OCI-LY7 (cell line): ENCODE measurements at regions not wholly inside any gene's neighbourhood (a gene's known extent, or its start where the extent isn't known, plus 50 kb on each side); places are given as distances from the start of the nearest gene placed in this dataset.

ENCODE experiments used
- BruUV-seq: library from RNA; stranded (reverse); fragments of 400-500 nt; replicated peaks from 2 replicates; lab custom pipeline; 2021; lab: Mats Ljungman, UMichigan
- CTCF ChIA-PET: fragments of 300-600 bp; sonication (Branson Sonifier 250); formaldehyde crosslinking; loops from one replicate; lab custom pipeline; 2022; ENCODE audit warnings: antibody characterized with exemption; ENCODE audit not compliant: unreplicated experiment; lab: Charles Lee
- POLR2A ChIA-PET: fragments of 300-600 bp; sonication (Branson Sonifier 250); formaldehyde crosslinking; loops from one replicate; lab custom pipeline; 2022; ENCODE audit warnings: antibody characterized with exemption; lab: Charles Lee
- DNase-seq: peaks from one replicate; pipeline ENCODE4 v3.0.0-alpha.2; 2015; ENCODE audit warnings: low spot score
- H2AFZ ChIP-seq: fragments of 200-600 bp; sonication (generic), shearing (Covaris generic); 2 replicates; pipeline ENCODE4 v1.6.1; 2014; ENCODE audit warnings: mild to moderate bottlenecking, antibody characterized with exemption, low read length, moderate library complexity
- H3K27ac ChIP-seq: fragments of 200-600 bp; sonication (generic); 2 replicates; pipeline ENCODE4 v1.5.1; 2014; ENCODE audit warnings: mixed run types, low read depth, mild to moderate bottlenecking, moderate library complexity, low read length, inconsistent platforms; ENCODE audit not compliant: poor library complexity, severe bottlenecking
- H3K36me3 ChIP-seq: fragments of 200-600 bp; sonication (generic); 2 replicates; pipeline ENCODE4 v1.6.1; 2014; ENCODE audit warnings: mild to moderate bottlenecking, antibody characterized with exemption, low read length, moderate library complexity, mixed read lengths; ENCODE audit not compliant: insufficient read depth
- H3K4me1 ChIP-seq: fragments of 200-600 bp; sonication (generic); 2 replicates; pipeline ENCODE4 v1.5.1; 2014; ENCODE audit warnings: mild to moderate bottlenecking, low read length; ENCODE audit not compliant: insufficient read depth, poor library complexity, severe bottlenecking
- H3K4me2 ChIP-seq: fragments of 200-600 bp; sonication (generic); 2 replicates; pipeline ENCODE4 v1.6.1; 2014; ENCODE audit warnings: mild to moderate bottlenecking, low read length
- H3K4me3 ChIP-seq: fragments of 200-600 bp; sonication (generic); 2 replicates; pipeline ENCODE4 v1.5.1; 2014; ENCODE audit warnings: mild to moderate bottlenecking, low read depth, low read length; ENCODE audit not compliant: poor library complexity, severe bottlenecking
- H3K79me2 ChIP-seq: fragments of 200-600 bp; sonication (generic); 2 replicates; pipeline ENCODE4 v1.6.1; 2016; ENCODE audit warnings: low read depth, mild to moderate bottlenecking, low read length, moderate library complexity, mixed read lengths; ENCODE audit not compliant: insufficient read depth
- H3K9me2 ChIP-seq: fragments of 200-600 bp; sonication (generic); 2 replicates; pipeline ENCODE4 v1.6.1; 2016; ENCODE audit warnings: mild to moderate bottlenecking, low read length, mixed read lengths; ENCODE audit not compliant: insufficient read depth
- H3K9me3 ChIP-seq: fragments of 200-600 bp; sonication (generic); 2 replicates; pipeline ENCODE4 v1.6.1; 2014; ENCODE audit warnings: mild to moderate bottlenecking, mixed run types, low read length, mixed read lengths
- H4K20me1 ChIP-seq: fragments of 200-600 bp; sonication (generic); 2 replicates; pipeline ENCODE4 v1.6.1; 2014; ENCODE audit warnings: mild to moderate bottlenecking, antibody characterized with exemption, low read length, moderate library complexity, mixed read lengths; ENCODE audit not compliant: insufficient read depth
- CTCF ChIP-seq: fragments of 200-600 bp; sonication (generic); conservative IDR thresholded peaks from 2 replicates; pipeline ENCODE4 v1.5.1; 2014; ENCODE audit warnings: mild to moderate bottlenecking, antibody characterized with exemption, low read length, moderate library complexity, mixed read lengths
- EZH2phosphoT487 ChIP-seq: fragments of 200-600 bp; sonication (generic); IDR thresholded peaks from 2 replicates; pipeline ENCODE4 v1.6.1; 2018; ENCODE audit warnings: low read depth, borderline replicate concordance, mild to moderate bottlenecking, mixed run types, antibody characterized with exemption, low read length, moderate library complexity, mixed read lengths
- intact Hi-C: fragments of 100-400 bp; cut with micrococcal nuclease; formaldehyde crosslinking; loops from one replicate; pipeline ENCODE4 v1.10.0; 2022; ENCODE audit not compliant: unreplicated experiment

- Histone ChIP-seq H4K20me1 (no peaks in the 10 kb centered on the region), H3K4me2 (no peak overlapping the region), H3K27ac (no peak overlapping the region), H3K9me2 (no peaks in the 10 kb centered on the region), H3K9me3 (no peaks in the 10 kb centered on the region), H2AFZ (no peak overlapping the region), H3K4me1 (no peaks in the 10 kb centered on the region), H3K4me3 (no peak overlapping the region), H3K36me3 (no peaks in the 10 kb centered on the region), H3K79me2 (no peaks in the 10 kb centered on the region)
- TF ChIP-seq EZH2phosphoT487 (no peak), CTCF (no peak)
- intact Hi-C loops = no loop called here
- CTCF ChIA-PET = no interaction called here
- POLR2A ChIA-PET = no interaction called here
- BruUV-seq = no TSS peak
- no peak for DNase-seq
Observed at GRCh38 chr4:133275246-133275645, 126.2 kb downstream of the PCDH10 start.

GRCh38 chr4:133273401-133273800 lies 124.3 kb downstream of the PCDH10 start:
- no peaks in the 10 kb centered on the region for H3K9me2 ChIP-seq
- no peak overlapping the region for H3K4me2 ChIP-seq
- no peaks in the 10 kb centered on the region for H3K36me3 ChIP-seq
- intact Hi-C loops = no loop called here
- no peak overlapping the region for H3K4me3 ChIP-seq
- no peak overlapping the region for H3K27ac ChIP-seq
- no peak for DNase-seq
- no peaks in the 10 kb centered on the region for H3K79me2 ChIP-seq
- no peak for TF ChIP-seq CTCF
- H4K20me1 ChIP-seq = no peaks in the 10 kb centered on the region
- no peak overlapping the region for H2AFZ ChIP-seq
- H3K9me3 ChIP-seq = no peaks in the 10 kb centered on the region
- POLR2A ChIA-PET = no interaction called here
- CTCF ChIA-PET = no interaction called here
- no TSS peak for BruUV-seq
- H3K4me1 ChIP-seq = no peaks in the 10 kb centered on the region

GRCh38 chr4:133270021-133270570 lies 121.0 kb downstream of the PCDH10 start:
- Histone ChIP-seq H3K27ac (no peak overlapping the region), H3K4me1 (no peaks in the 10 kb centered on the region), H3K4me3 (no peak overlapping the region), H2AFZ (no peak overlapping the region), H3K4me2 (no peak overlapping the region), H3K9me2 (no peaks in the 10 kb centered on the region), H3K79me2 (no peaks in the 10 kb centered on the region), H3K36me3 (no peaks in the 10 kb centered on the region), H4K20me1 (no peaks in the 10 kb centered on the region), H3K9me3 (no peaks in the 10 kb centered on the region)
- CTCF ChIA-PET = no interaction called here
- POLR2A ChIA-PET = interaction anchor here (0.7 to 1.0 kb wide), 2 partner anchors 15 to 19 kb away, joined by 3 read pairs; no protein-coding TSS in a partner anchor
- intact Hi-C loops = no loop called here
- BruUV-seq = no TSS peak
- TF ChIP-seq EZH2phosphoT487 = no peak
- TF ChIP-seq CTCF = no peak
- no peak for DNase-seq
